ENCODE measurements at regions not wholly inside any gene's neighbourhood (a gene's known extent, or its start where the extent isn't known, plus 50 kb on each side); places are given as distances from the start of the nearest gene placed in this dataset.

DNA sequence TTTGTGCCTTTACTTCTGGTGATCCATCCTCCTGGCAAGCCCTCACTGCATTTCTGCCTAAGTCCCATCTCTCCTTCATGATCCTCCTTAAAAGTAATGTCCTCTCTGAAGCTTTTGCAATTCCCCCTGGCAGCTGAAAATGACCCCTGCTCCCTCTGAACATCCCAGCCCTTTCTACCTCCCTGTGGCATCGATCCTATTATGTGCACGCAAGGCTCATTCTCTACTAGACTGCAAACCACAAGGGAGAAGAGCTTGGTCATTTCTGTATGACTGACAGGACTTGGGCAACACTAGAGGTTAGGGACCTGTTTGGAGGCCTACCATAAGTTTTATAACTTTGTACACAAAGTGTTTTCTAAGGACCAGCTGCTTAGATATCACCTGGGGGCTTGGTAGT is 50.8 kb upstream of the RAP2C start:
- TF ChIP-seq EZH2 (IDR thresholded peaks at IDR 0.05), result no peak
- TF ChIP-seq, protein P1, sequence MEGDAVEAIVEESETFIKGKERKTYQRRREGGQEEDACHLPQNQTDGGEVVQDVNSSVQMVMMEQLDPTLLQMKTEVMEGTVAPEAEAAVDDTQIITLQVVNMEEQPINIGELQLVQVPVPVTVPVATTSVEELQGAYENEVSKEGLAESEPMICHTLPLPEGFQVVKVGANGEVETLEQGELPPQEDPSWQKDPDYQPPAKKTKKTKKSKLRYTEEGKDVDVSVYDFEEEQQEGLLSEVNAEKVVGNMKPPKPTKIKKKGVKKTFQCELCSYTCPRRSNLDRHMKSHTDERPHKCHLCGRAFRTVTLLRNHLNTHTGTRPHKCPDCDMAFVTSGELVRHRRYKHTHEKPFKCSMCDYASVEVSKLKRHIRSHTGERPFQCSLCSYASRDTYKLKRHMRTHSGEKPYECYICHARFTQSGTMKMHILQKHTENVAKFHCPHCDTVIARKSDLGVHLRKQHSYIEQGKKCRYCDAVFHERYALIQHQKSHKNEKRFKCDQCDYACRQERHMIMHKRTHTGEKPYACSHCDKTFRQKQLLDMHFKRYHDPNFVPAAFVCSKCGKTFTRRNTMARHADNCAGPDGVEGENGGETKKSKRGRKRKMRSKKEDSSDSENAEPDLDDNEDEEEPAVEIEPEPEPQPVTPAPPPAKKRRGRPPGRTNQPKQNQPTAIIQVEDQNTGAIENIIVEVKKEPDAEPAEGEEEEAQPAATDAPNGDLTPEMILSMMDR (IDR thresholded peaks at IDR 0.05), result no peak

Measured in neural progenitor cell (in vitro differentiated cells).